ENCODE measurements at regions not wholly inside any gene's neighbourhood (a gene's known extent, or its start where the extent isn't known, plus 50 kb on each side); places are given as distances from the start of the nearest gene placed in this dataset.

GRCh38 chr11:92875473-92875872, 94.0 kb upstream of the MTNR1B start:
- Histone ChIP-seq H3K36me3 (no peaks in the 10 kb centered on the region), H3K27ac (no peak overlapping the region), H3K4me1 (no peaks in the 10 kb centered on the region), H3K9me3 (no peaks in the 10 kb centered on the region), H3K27me3 (no peaks in the 10 kb centered on the region), H3K4me3 (no peak overlapping the region)
- intact Hi-C loops (cut with DNase I), result no loop called here
- no peak for DNase-seq (ENCODE audit: low spot score in 2 of 2)
- TF ChIP-seq CTCF (IDR thresholded peaks at IDR 0.05), result no peak

GRCh38 chr11:92879086-92879485, 90.4 kb upstream of the MTNR1B start:
- H3K4me3 ChIP-seq, result no peak overlapping the region
- H3K36me3 ChIP-seq, result no peaks in the 10 kb centered on the region
- intact Hi-C loops (cut with DNase I), result no loop called here
- no peak for DNase-seq (ENCODE audit: low spot score in 2 of 2)
- TF ChIP-seq CTCF (IDR thresholded peaks at IDR 0.05), result no peak
- H3K27ac ChIP-seq, result no peak overlapping the region
- no peaks in the 10 kb centered on the region for H3K4me1 ChIP-seq
- no peaks in the 10 kb centered on the region for H3K27me3 ChIP-seq
- H3K9me3 ChIP-seq, result no peaks in the 10 kb centered on the region

GRCh38 chr11:92880381-92880780, 89.1 kb upstream of the MTNR1B start:
- DNase-seq (ENCODE audit: low spot score in 2 of 2), result no peak
- no peak overlapping the region for H3K4me3 ChIP-seq
- no peaks in the 10 kb centered on the region for H3K27me3 ChIP-seq
- H3K4me1 ChIP-seq, result no peaks in the 10 kb centered on the region
- H3K36me3 ChIP-seq, result no peaks in the 10 kb centered on the region
- no peak overlapping the region for H3K27ac ChIP-seq
- no peak for TF ChIP-seq CTCF (IDR thresholded peaks at IDR 0.05)
- no peaks in the 10 kb centered on the region for H3K9me3 ChIP-seq
- intact Hi-C loops (cut with DNase I), result no loop called here

- Histone ChIP-seq H3K4me1 (no peaks in the 10 kb centered on the region), H3K36me3 (no peaks in the 10 kb centered on the region), H3K27ac (no peak overlapping the region), H3K4me3 (no peak overlapping the region), H3K9me3 (no peaks in the 10 kb centered on the region), H3K27me3 (no peaks in the 10 kb centered on the region)
- intact Hi-C loops (cut with DNase I), result no loop called here
- no peak for TF ChIP-seq CTCF (IDR thresholded peaks at IDR 0.05)
- DNase-seq (ENCODE audit: low spot score in 2 of 2), result no peak
Observed at GRCh38 chr11:92881940-92882450, 87.5 kb upstream of the MTNR1B start.

- Histone ChIP-seq H3K27me3 (no peaks in the 10 kb centered on the region), H3K36me3 (no peaks in the 10 kb centered on the region), H3K9me3 (no peaks in the 10 kb centered on the region), H3K4me3 (no peak overlapping the region), H3K4me1 (no peaks in the 10 kb centered on the region), H3K27ac (no peak overlapping the region)
- intact Hi-C loops (cut with DNase I), result no loop called here
- no peak for TF ChIP-seq CTCF (IDR thresholded peaks at IDR 0.05)
- no peak for DNase-seq (ENCODE audit: low spot score in 2 of 2)
Observed at GRCh38 chr11:92882828-92883611, 86.4 kb upstream of the MTNR1B start.

Measured in ascending aorta (tissue), 2 donors.